ENCODE measurements at regions not wholly inside any gene's neighbourhood (a gene's known extent, or its start where the extent isn't known, plus 50 kb on each side); places are given as distances from the start of the nearest gene placed in this dataset.
"Not testable (repeated sequence)": the region's sequence is repeated elsewhere in the genome, so short reads cannot be mapped to it uniquely, and the experiment has no call there.

GRCh38 chr13:108074429-108074828 is 140.9 kb downstream of the LIG4 start:
- not testable (repeated sequence) for DNase-seq

DNA sequence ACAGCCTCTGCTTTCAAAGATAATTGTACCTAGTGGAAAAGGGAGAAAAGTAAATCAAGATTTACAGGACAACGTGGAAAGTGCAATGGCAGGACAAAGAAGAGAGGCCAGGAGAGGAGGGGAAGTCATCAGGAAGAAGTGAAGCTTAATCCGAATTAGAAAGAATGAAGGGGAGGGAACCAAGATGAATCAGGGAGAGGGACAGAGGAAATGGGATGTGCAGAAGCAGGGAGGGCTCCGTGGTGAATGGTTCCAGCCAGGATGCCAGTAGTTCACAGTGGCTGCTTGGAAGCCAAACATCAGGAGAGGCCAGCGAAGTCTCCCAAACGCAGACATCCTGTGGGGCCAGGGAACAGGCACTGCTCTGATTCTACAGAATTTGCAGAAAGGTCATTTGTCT is 144.4 kb downstream of the LIG4 start:
- DNase-seq: no peak

DNA sequence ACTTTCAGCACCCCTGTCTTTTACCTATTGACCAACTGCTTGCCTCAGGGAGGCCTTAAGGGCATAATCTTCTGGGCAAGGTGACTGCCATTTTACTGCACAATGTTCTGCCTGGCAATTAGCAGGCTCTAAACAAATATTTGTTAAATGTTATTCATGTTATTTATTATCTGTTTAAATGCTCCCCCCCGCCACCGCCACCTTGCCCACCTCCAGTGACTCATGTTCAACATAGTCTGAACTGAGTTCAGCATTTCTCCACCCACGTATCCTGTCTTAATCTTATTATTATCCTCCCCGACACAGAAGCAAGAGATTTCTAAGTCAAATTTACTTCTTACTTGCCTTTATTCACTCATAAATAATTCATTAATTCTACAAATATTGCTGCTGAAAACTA is 144.8 kb downstream of the LIG4 start:
- no peak for DNase-seq

- DNase-seq: no peak
Observed at GRCh38 chr13:108069521-108070210, 145.7 kb downstream of the LIG4 start.

- DNase-seq: not testable (repeated sequence)
Observed at GRCh38 chr13:108064372-108064771, 151.0 kb downstream of the LIG4 start.

- no peak for DNase-seq
Observed at GRCh38 chr13:108060111-108060510, 155.2 kb downstream of the LIG4 start.

GRCh38 chr13:108056278-108056677 is 159.1 kb downstream of the LIG4 start:
- no peak for DNase-seq

DNA sequence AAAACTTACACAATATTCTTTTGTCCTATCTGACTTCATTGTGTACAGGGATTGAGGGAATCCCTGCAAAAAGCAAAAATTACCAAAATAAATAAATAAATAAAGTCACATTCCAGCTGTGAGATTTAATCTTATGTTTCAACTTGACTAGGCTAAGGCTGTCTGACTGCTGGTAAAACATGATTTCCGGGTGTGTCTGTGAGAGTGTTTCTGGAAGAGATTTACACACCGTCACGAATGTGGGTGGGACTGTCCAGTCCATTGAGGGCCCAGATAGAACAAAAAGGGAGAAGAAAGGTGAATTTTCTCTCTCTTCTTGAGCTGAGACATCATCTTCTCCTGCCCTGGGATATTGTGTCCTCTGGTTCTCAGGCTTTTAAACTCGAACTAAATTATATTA is 166.1 kb downstream of the LIG4 start:
- DNase-seq: no peak

- no peak for DNase-seq
Observed at GRCh38 chr13:108044954-108045353, 170.4 kb downstream of the LIG4 start.

DNA sequence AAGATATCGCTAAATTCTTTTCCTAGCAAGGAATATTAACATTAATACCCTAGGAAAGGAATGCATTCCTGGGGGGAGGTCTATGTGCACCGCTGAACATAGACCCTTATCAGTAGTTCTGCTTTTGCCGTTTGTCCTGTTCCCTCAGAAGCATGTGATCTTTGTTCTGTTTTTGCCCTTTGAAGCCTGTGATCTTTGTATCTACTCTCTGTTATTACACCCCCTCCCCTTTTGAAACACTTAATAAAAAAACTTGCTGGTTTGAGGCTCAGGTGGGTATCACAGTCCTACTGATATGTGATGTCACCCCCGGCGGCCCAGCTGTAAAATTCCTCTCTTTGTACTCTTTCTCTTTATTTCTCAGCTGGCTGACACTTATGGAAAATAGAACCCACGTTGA is 172.5 kb downstream of the LIG4 start:
- not testable (repeated sequence) for DNase-seq

DNA sequence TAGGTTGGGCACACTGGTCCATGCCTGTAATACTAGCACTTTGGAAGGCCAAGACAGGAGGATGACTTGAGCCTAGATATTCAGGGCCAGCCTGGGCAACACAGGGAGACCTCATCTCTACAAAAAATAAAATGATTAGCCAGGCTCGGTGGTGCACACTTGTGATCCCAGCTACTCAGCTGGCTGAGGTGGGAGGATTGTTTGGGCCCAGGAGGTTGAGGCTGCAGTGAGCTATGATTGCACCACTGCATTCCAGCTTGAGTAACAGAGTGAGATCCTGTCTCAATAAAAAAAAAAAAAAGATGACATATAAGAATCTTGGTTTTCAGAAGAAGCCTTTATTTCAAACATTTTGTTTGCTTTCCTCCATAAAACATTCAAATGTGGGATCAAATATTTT is 178.0 kb downstream of the LIG4 start:
- DNase-seq: no peak

DNA sequence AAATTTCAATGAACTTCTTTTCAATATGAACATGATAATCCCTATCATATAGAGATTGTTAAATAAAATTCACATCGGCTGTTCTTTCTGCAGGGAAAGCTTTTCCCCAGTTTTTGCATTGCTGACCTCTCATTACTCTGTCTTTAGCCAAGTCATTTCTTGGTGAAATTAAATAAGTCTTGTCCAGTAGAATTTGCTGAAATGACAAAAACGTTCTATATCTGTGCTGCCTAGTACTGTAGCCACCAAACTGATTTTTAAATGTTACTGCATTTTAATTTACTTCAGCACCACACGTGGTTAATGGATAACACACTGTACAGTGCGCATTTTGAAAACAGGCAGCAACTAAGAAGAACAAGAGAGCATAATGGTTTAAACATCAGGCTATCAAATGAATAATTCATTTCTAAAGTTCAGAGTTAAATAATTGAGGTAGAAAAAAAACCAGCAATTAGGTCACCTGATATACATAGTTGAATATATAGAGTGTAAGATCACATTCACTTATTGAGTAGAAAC is 178.9 kb downstream of the LIG4 start:
- DNase-seq: no peak

DNA sequence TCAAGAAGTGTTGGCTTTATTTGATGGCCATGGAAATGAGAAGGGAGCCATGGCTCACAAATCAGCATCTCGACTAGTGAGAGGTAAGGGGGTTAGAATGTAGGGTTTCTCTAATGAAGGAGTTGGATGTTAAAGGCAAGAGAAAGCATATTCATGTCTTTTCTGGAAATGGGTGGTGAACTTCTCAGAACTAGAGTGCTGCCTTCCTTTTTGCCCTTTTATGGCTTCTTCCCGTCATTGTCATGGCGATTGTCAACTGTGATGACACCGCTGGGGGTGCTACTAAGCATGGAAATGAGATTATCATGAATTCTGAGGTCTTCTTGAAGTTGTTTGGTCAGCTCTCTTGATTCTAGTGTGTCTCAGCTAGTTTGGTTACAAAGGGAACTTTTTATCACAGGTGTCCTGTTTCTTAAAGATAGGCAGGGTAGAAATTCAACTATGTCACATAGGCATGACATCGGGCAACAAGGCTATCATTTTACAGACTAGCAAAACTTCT is 180.4 kb downstream of the LIG4 start:
- no peak for DNase-seq

- DNase-seq: no peak
Observed at GRCh38 chr13:108033800-108034707, 181.3 kb downstream of the LIG4 start.

GRCh38 chr13:108031865-108032264 is 183.5 kb downstream of the LIG4 start:
- DNase-seq: no peak

DNA sequence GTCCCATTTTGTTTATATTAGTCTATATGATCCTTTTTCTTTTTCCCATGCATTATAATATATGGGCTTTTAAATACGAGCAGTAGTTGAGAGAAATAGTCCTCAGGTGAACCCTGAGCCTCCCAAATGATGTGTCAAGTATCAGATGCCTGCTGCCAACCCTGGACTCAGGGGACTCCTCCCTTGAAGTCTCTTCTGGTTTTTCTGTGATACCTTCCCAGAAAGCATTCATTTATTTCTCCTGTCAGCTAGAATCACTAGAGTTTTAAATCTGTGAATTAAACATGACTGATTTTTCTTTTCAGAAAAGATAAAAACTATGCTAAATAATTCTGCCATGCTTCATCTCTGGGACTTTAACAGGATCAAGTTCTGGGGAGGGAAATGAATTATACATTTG is 184.6 kb downstream of the LIG4 start:
- DNase-seq: no peak

DNA sequence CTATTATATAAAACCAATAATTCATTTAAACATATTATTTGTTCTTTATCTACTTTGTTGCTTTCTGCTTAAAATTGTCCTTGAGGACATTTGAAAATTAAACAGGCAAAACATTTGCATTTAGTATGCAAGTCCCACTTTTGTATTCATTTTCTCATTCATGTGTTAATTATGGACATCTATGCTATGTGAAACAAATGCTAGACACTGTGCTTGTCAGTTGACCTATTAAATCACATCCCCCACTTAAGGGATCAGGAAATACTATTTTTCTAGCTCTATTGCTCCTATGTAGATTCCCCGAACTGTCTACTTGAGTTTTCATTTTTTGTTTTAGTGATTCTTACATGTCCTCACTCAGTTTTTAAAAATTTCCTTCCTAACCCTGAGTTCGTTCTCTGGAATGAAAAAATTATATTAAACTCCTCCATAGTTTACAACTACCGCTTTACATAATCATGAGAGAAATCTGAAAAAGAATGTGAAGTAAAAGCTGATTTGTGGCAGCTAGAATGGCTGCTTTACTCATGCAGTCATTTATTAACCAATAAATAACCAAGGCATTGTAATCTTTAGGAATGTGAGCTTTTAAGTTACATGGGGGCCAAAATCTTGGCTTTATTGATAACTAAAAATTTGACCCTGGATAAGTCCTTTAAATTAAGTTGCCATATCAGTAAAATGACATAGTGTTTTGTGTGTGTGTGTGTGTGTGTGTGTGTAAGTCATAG is 188.5 kb downstream of the LIG4 start:
- no peak for DNase-seq

- DNase-seq: no peak
Observed at GRCh38 chr13:108020027-108020426, 195.3 kb downstream of the LIG4 start.

- DNase-seq: no peak
Observed at GRCh38 chr13:108018371-108018870, 196.9 kb downstream of the LIG4 start.

GRCh38 chr13:108006619-108007018 is 208.7 kb downstream of the LIG4 start:
- no peak for DNase-seq

DNA sequence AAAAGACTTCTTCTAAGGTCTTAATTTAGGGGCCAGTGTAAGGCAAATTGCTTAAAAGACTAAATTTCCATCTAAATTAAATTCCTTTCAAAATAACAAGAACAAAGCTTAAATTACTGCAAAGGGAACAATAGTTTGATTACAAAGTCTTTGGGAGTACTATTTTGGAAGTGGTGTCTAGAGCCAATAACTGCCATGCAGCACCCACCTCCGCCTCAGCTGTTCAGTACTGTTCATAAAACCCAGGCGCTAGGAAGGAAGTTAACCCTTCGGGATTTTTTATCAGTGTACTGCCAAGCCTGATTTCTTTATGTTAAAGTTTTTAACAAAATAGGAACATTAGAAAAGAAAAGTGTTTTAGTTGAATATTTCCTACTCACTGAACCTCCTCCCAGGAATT is 210.1 kb downstream of the LIG4 start:
- no peak for DNase-seq

GRCh38 chr13:108003626-108004025 is 211.7 kb downstream of the LIG4 start:
- no peak for DNase-seq

DNA sequence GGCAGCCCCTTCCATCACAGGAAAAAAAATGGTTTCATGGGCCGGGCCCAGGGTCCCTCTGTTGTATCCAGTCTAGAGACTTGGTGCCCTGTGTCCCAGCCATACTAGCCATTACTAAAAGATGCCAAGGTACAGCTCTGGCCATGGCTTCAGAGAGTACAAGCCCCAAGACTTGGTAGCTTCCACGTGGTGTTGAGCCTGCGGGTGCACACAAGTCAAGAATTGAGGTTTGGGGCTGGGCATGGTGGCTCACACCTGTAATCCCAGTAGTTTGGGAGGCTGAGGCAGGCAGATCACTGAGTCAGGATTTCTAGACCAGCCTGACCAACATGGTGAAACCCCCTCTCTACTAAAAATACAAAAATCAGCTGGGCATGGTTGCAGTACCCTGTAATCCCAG is 214.3 kb downstream of the LIG4 start:
- DNase-seq: no peak
